H1 (cell line): ENCODE measurements at regions not wholly inside any gene's neighbourhood (a gene's known extent, or its start where the extent isn't known, plus 50 kb on each side); places are given as distances from the start of the nearest gene placed in this dataset.

Experiments used
- CTCF ChIA-PET: fragments of 300-600 bp; sonication (Branson Sonifier 250); formaldehyde crosslinking; loops from one replicate; lab custom pipeline; 2021; ENCODE audit not compliant: partially characterized antibody; lab: Charles Lee
- POLR2A ChIA-PET: fragments of 300-600 bp; sonication (Branson Sonifier 250); formaldehyde crosslinking; loops from one replicate; lab custom pipeline; 2021; ENCODE audit warnings: inconsistent platforms; ENCODE audit not compliant: partially characterized antibody; lab: Charles Lee
- DNase-seq, 2 experiments: peaks; one replicate each; pipeline versions ENCODE4 v3.0.0 to v3.0.0-alpha.2; 2010 to 2022; ENCODE audit warnings: low spot score in 2 of 2, low read depth in 1 of 2, mixed read lengths in 1 of 2
- FAIRE-seq: peaks from 2 replicates; lab custom pipeline; 2011; peaks lifted over from hg19 to GRCh38; lab: Jason Lieb, UNC
- H2AFZ ChIP-seq: 2 replicates; pipeline ENCODE4 v1.8.1; 2012; ENCODE audit warnings: low read length, inconsistent platforms
- H2AK5ac ChIP-seq: 2 replicates; pipeline ENCODE4 v1.6.1; 2013; ENCODE audit warnings: low read depth, low read length
- H2BK120ac ChIP-seq: replicated peaks from 2 replicates; pipeline ENCODE3; 2013; ENCODE audit warnings: low read depth, low read length, inconsistent platforms
- H2BK12ac ChIP-seq: 2 replicates; pipeline ENCODE4 v1.6.1; 2013; ENCODE audit warnings: low read depth, low read length
- H2BK15ac ChIP-seq: 2 replicates; pipeline ENCODE4 v1.6.1; 2013; ENCODE audit warnings: low read length
- H2BK20ac ChIP-seq: 2 replicates; pipeline ENCODE4 v1.6.1; 2013; ENCODE audit warnings: low read length
- H2BK5ac ChIP-seq: 2 replicates; pipeline ENCODE4 v1.6.1; 2013; ENCODE audit warnings: low read depth, low read length
- H3K14ac ChIP-seq: 2 replicates; pipeline ENCODE4 v1.6.1; 2013; ENCODE audit warnings: inconsistent platforms; ENCODE audit not compliant: insufficient read length
- H3K18ac ChIP-seq: 2 replicates; pipeline ENCODE4 v1.6.1; 2013; ENCODE audit warnings: low read length; ENCODE audit errors: extremely low read depth
- H3K23ac ChIP-seq: 2 replicates; pipeline ENCODE4 v1.6.1; 2013; ENCODE audit warnings: inconsistent platforms; ENCODE audit not compliant: insufficient read length
- H3K23me2 ChIP-seq: 2 replicates; pipeline ENCODE4 v1.6.1; 2013; ENCODE audit warnings: low read depth, low read length
- H3K27ac ChIP-seq: 2 replicates; pipeline ENCODE4 v1.6.1; 2011; ENCODE audit warnings: low read depth, low read length, inconsistent platforms
- H3K27me3 ChIP-seq, 4 experiments: replicated peaks in 1 of 4; 1 replicate in 1 of 4; 2 replicates in 3 of 4; pipeline versions ENCODE4 v1.6.1 to v1.8.1; 2011 to 2013; ENCODE audit warnings: low read length in 3 of 4, mild to moderate bottlenecking in 3 of 4, inconsistent platforms in 2 of 4, mixed read lengths in 2 of 4, moderate library complexity in 1 of 4; ENCODE audit not compliant: control insufficient read depth in 3 of 4, insufficient read depth in 3 of 4; ENCODE audit errors: extremely low read depth in 1 of 4
- H3K36me3 ChIP-seq, 4 experiments: 2 replicates each; pipeline versions ENCODE4 v1.6.1 to v1.8.1; 2011 to 2013; ENCODE audit warnings: mild to moderate bottlenecking in 4 of 4, low read length in 3 of 4, moderate library complexity in 2 of 4, control low read depth in 1 of 4, inconsistent platforms in 1 of 4; ENCODE audit not compliant: insufficient read depth in 4 of 4, control insufficient read depth in 2 of 4
- H3K4ac ChIP-seq: replicated peaks from 2 replicates; pipeline ENCODE3; 2013; ENCODE audit warnings: low read length, low read depth, mixed read lengths, inconsistent platforms; ENCODE audit not compliant: insufficient read length
- H3K4me1 ChIP-seq, 4 experiments: replicated peaks in 1 of 4; 1 replicate in 1 of 4; 2 replicates in 3 of 4; pipeline versions ENCODE4 v1.6.1 to v1.8.1; 2011 to 2013; ENCODE audit warnings: low read length in 3 of 4, inconsistent platforms in 2 of 4, mixed read lengths in 1 of 4; ENCODE audit not compliant: insufficient read depth in 4 of 4, control insufficient read depth in 3 of 4
- H3K4me2 ChIP-seq, 2 experiments: 2 replicates each; pipeline versions ENCODE4 v1.6.1 to v1.8.1; 2011 to 2013; ENCODE audit warnings: low read depth in 2 of 2, low read length in 2 of 2, control low read depth in 1 of 2, inconsistent platforms in 1 of 2, mild to moderate bottlenecking in 1 of 2; ENCODE audit not compliant: insufficient read depth in 1 of 2
- H3K4me3 ChIP-seq, 4 experiments: fragments of 200-600, 300-600 bp in 1 of 4; sonication (generic), shearing (Covaris generic), sonication (Bioruptor Twin) in 1 of 4; 2 replicates each; pipeline versions ENCODE4 v1.5.1 to v1.8.1; 2011 to 2016; ENCODE audit warnings: low read length in 4 of 4, low read depth in 3 of 4, control low read depth in 2 of 4, inconsistent platforms in 2 of 4, mild to moderate bottlenecking in 2 of 4, mixed read lengths in 1 of 4, moderate library complexity in 1 of 4; ENCODE audit not compliant: insufficient read depth in 2 of 4; ENCODE audit errors: extremely low read depth in 1 of 4
- H3K56ac ChIP-seq: replicated peaks from 2 replicates; pipeline ENCODE3; 2013; ENCODE audit warnings: low read depth, mild to moderate bottlenecking, mixed read lengths, low read length, inconsistent platforms; ENCODE audit not compliant: insufficient read length
- H3K79me1 ChIP-seq: 2 replicates; pipeline ENCODE4 v1.6.1; 2013; ENCODE audit warnings: low read depth, low read length, control low read depth
- H3K79me2 ChIP-seq, 2 experiments: 2 replicates each; pipeline versions ENCODE4 v1.6.1 to v1.8.1; 2012 to 2013; ENCODE audit warnings: low read length in 2 of 2, mild to moderate bottlenecking in 2 of 2, inconsistent platforms in 1 of 2; ENCODE audit not compliant: insufficient read depth in 2 of 2, control insufficient read depth in 1 of 2
- H3K9ac ChIP-seq, 4 experiments: replicated peaks in 1 of 4; 1 replicate in 1 of 4; 2 replicates in 3 of 4; pipeline versions ENCODE4 v1.6.1 to v1.8.1; 2011 to 2013; ENCODE audit warnings: low read depth in 3 of 4, low read length in 3 of 4, control low read depth in 2 of 4, mild to moderate bottlenecking in 2 of 4, moderate library complexity in 2 of 4, inconsistent platforms in 1 of 4; ENCODE audit errors: extremely low read depth in 1 of 4
- H3K9me3 ChIP-seq, 2 experiments: 2 replicates each; pipeline versions ENCODE4 v1.6.1 to v1.8.1; 2012 to 2013; ENCODE audit warnings: mild to moderate bottlenecking in 2 of 2, moderate library complexity in 2 of 2, control low read depth in 1 of 2, inconsistent platforms in 1 of 2, low read depth in 1 of 2, low read length in 1 of 2, mixed read lengths in 1 of 2; ENCODE audit not compliant: insufficient read depth in 2 of 2
- H4K20me1 ChIP-seq, 2 experiments: replicated peaks in 1 of 2; 2 replicates each; pipeline versions ENCODE3 to v1.8.1; 2011 to 2013; ENCODE audit warnings: inconsistent platforms in 2 of 2, low read length in 2 of 2, mild to moderate bottlenecking in 1 of 2; ENCODE audit not compliant: insufficient read depth in 2 of 2, control insufficient read depth in 1 of 2
- H4K5ac ChIP-seq: 2 replicates; pipeline ENCODE4 v1.6.1; 2013; ENCODE audit warnings: low read length, low read depth, mixed read lengths, inconsistent platforms; ENCODE audit not compliant: insufficient read length
- H4K8ac ChIP-seq: 2 replicates; pipeline ENCODE4 v1.8.0; 2013; ENCODE audit warnings: mild to moderate bottlenecking, moderate library complexity, low read length, inconsistent platforms; ENCODE audit not compliant: insufficient read depth; ENCODE audit errors: extremely low read depth
- H4K91ac ChIP-seq: replicated peaks from 2 replicates; pipeline ENCODE3; 2013; ENCODE audit warnings: low read length, mixed read lengths, inconsistent platforms; ENCODE audit not compliant: insufficient read length
- CBX5 ChIP-seq: fragments of 300-800, 300-1000 bp; sonication (generic); IDR thresholded peaks from 2 replicates; pipeline ENCODE4 v1.7.1; 2016; ENCODE audit warnings: antibody characterized with exemption, low read length, low read depth
- CBX8 ChIP-seq: fragments of 300-800, 300-1000 bp; sonication (generic); IDR thresholded peaks from 2 replicates; pipeline ENCODE4 v1.7.1; 2016; ENCODE audit warnings: low read depth, low read length, borderline replicate concordance
- CHD1 ChIP-seq: IDR thresholded peaks from 2 replicates; pipeline ENCODE4 v1.6.1; 2012; ENCODE audit warnings: low read depth, low read length, improper control_type of control experiment
- KDM1A ChIP-seq: fragments of 200-600, 300-600 bp; sonication (generic); IDR thresholded peaks from 2 replicates; pipeline ENCODE4 v1.7.1; 2016; ENCODE audit warnings: mild to moderate bottlenecking, low read length, borderline replicate concordance
- MAFK ChIP-seq: IDR thresholded peaks from 2 replicates; pipeline ENCODE4 v1.6.1; 2012; ENCODE audit warnings: low read depth, mild to moderate bottlenecking, improper control_type of control experiment, low read length
- POLR2AphosphoS5 ChIP-seq: IDR thresholded peaks from 2 replicates; pipeline ENCODE4 v1.6.1; 2011; ENCODE audit warnings: low read depth, low read length
- RFX5 ChIP-seq: IDR thresholded peaks from 2 replicates; pipeline ENCODE4 v1.6.1; 2011; ENCODE audit warnings: low read depth, low read length, improper control_type of control experiment, borderline replicate concordance
- TAF7 ChIP-seq: optimal IDR thresholded peaks from 2 replicates; pipeline ENCODE3; 2011; ENCODE audit warnings: low read depth, mild to moderate bottlenecking, inconsistent platforms, low read length, moderate library complexity, borderline replicate concordance
- YY1 ChIP-seq: IDR thresholded peaks from 2 replicates; pipeline ENCODE4 v1.6.1; 2011; ENCODE audit warnings: low read depth, mild to moderate bottlenecking, low read length
- ZNF274 ChIP-seq: IDR thresholded peaks from 2 replicates; pipeline ENCODE4 v1.7.0; 2012; ENCODE audit warnings: low read length, borderline replicate concordance; ENCODE audit errors: extremely low read depth
- WGBS, 2 experiments: shearing (Covaris generic) in 1 of 2; methylation state at CpG; one replicate each; pipeline versions ENCODE4 v1.1.6 to v1.1.7; 2013 to 2015; ENCODE audit warnings: low lambda C conversion rate in 2 of 2, mixed read lengths in 2 of 2, inconsistent platforms in 1 of 2, low coverage in 1 of 2, missing lambda C conversion rate in 1 of 2; ENCODE audit not compliant: insufficient replicate concordance in 2 of 2, insufficient coverage in 1 of 2, insufficient read length in 1 of 2; ENCODE audit errors: extremely low coverage in 1 of 2, missing lambda C conversion rate in 1 of 2; 5-methylcytosine and 5-hydroxymethylcytosine counted together

DNA sequence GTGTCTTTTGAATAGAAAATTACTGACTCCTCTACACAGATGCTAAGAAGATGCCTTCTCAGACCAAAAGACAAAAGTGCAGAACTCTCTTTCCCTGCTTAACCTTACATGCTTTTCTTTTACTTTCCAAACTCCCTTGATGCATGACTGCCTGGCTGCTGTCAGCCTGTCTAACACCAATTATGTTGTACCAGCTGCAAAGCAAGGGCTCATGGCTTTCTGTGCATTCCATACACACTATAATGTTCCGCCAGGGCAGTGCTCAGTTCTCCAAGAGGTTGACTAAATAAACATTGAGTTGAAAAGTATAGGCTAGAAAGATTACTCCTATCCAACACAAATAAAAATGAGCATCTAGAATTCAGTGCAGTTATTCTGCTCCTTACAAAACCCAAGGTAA is 330.4 kb upstream of the NBEA start:
- no peak overlapping the region for H2AFZ ChIP-seq
- WGBS, 2 experiments, result 90% methylated on average over 1 of the region's 1 CpG; no CpG with 5 or more reads in 1 of the 2 experiments
- no peaks in the 10 kb centered on the region for H3K4me1 ChIP-seq

More for the DNA sequence above, 330.4 kb upstream of the NBEA start:
- H4K5ac ChIP-seq, result no peak overlapping the region
- H3K36me3 ChIP-seq, result no peaks in the 10 kb centered on the region
- no peak overlapping the region for H4K91ac ChIP-seq
- H3K79me2 ChIP-seq, result no peaks in the 10 kb centered on the region
- H3K14ac ChIP-seq, result no peak overlapping the region
- H2BK5ac ChIP-seq, result no peak overlapping the region
- no peaks in the 10 kb centered on the region for H3K79me1 ChIP-seq
- no peak overlapping the region for H3K4ac ChIP-seq
- no peak overlapping the region for H3K56ac ChIP-seq
- no peak overlapping the region for H2BK12ac ChIP-seq
- no peak overlapping the region for H4K8ac ChIP-seq
- no peak overlapping the region for H3K27ac ChIP-seq
- CTCF ChIA-PET, result no interaction called here
- no peak overlapping the region for H2BK120ac ChIP-seq
- POLR2A ChIA-PET, result no interaction called here
- no peak overlapping the region for H3K4me3 ChIP-seq
- FAIRE-seq (no peak), DNase-seq (no peak)
- H3K23me2 ChIP-seq, result no peaks in the 10 kb centered on the region
- no peak overlapping the region for H2BK20ac ChIP-seq
- H3K23ac ChIP-seq, result no peak overlapping the region
- H2AK5ac ChIP-seq, result no peak overlapping the region
- no peak overlapping the region for H2BK15ac ChIP-seq
- H3K18ac ChIP-seq, result no peak overlapping the region
- H3K4me2 ChIP-seq, result no peak overlapping the region
- H3K27me3 ChIP-seq, result no peaks in the 10 kb centered on the region
- no peak for TF ChIP-seq CHD1
- TF ChIP-seq CBX5, result no peak
- no peak for TF ChIP-seq YY1
- no peak for TF ChIP-seq RFX5
- no peak for TF ChIP-seq ZNF274
- TF ChIP-seq MAFK, result no peak
- no peak for TF ChIP-seq KDM1A
- no peak for TF ChIP-seq POLR2AphosphoS5
- no peak for TF ChIP-seq CBX8
- no peak for TF ChIP-seq TAF7
- TF ChIP-seq, all 59 proteins: peak for 0
- Histone ChIP-seq H3K9ac (no peak overlapping the region), H3K9me3 (no peaks in the 10 kb centered on the region), H4K20me1 (no peaks in the 10 kb centered on the region)
